ENCODE measurements at regions not wholly inside any gene's neighbourhood (a gene's known extent, or its start where the extent isn't known, plus 50 kb on each side); places are given as distances from the start of the nearest gene placed in this dataset.

DNA sequence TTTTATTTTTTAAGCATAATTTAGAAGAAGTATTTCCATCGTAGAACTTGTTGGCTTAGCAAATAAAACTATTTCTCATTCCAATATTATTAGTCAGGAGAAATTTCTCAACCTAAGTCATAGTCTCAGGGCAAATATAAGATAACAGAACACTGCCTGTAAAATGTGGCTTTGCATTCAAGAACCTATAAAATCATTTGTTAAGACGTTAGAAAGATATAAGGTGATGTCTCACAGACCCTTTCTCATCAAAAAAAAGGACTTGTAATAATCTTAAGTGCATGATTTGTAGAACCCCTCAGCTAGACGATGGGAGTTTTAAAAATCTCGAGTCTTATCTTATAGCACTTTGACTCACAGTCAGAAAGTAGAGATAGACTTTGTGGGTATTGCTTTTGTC, 314.7 kb upstream of the CFAP20DC start:
- TF ChIP-seq, protein P1, sequence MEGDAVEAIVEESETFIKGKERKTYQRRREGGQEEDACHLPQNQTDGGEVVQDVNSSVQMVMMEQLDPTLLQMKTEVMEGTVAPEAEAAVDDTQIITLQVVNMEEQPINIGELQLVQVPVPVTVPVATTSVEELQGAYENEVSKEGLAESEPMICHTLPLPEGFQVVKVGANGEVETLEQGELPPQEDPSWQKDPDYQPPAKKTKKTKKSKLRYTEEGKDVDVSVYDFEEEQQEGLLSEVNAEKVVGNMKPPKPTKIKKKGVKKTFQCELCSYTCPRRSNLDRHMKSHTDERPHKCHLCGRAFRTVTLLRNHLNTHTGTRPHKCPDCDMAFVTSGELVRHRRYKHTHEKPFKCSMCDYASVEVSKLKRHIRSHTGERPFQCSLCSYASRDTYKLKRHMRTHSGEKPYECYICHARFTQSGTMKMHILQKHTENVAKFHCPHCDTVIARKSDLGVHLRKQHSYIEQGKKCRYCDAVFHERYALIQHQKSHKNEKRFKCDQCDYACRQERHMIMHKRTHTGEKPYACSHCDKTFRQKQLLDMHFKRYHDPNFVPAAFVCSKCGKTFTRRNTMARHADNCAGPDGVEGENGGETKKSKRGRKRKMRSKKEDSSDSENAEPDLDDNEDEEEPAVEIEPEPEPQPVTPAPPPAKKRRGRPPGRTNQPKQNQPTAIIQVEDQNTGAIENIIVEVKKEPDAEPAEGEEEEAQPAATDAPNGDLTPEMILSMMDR (IDR thresholded peaks at IDR 0.05): no peak
- TF ChIP-seq POLR2A (IDR thresholded peaks at IDR 0.05): no peak
